Activated B cell treated with CpG ODN at 0.5 μM for 24 hours (primary cell): ENCODE measurements at regions not wholly inside any gene's neighbourhood (a gene's known extent, or its start where the extent isn't known, plus 50 kb on each side); places are given as distances from the start of the nearest gene placed in this dataset.

Experiments used
- ATAC-seq: fragments of 200-7000 bp; cut with Tn5 transposase; one replicate; pipeline ENCODE4 v1.10.0; 2021; ENCODE audit warnings: low read depth, mild to moderate bottlenecking, moderate library complexity
- CTCF ChIA-PET: fragments of 350-600 bp; sonication (Branson Sonifier 250); formaldehyde crosslinking; loops from one replicate; lab custom pipeline; 2021; ENCODE audit warnings: antibody characterized with exemption; lab: Charles Lee
- POLR2A ChIA-PET: fragments of 350-600 bp; sonication (Branson Sonifier 250); formaldehyde crosslinking; loops from one replicate; lab custom pipeline; 2021; ENCODE audit warnings: antibody characterized with exemption; lab: Charles Lee
- DNase-seq: peaks from one replicate; pipeline ENCODE4 v3.0.0; 2022
- H3K27ac Mint-ChIP-seq: one replicate; pipeline ENCODE4 v1.8.0; 2020; ENCODE audit warnings: mixed read lengths
- H3K27me3 Mint-ChIP-seq: one replicate; pipeline ENCODE4 v1.8.0; 2021; ENCODE audit warnings: mixed read lengths
- H3K36me3 Mint-ChIP-seq: one replicate; pipeline ENCODE4 v1.8.0; 2021; ENCODE audit warnings: low read depth, mixed read lengths
- H3K4me1 Mint-ChIP-seq: one replicate; pipeline ENCODE4 v1.8.0; 2021; ENCODE audit warnings: mixed read lengths
- H3K4me3 Mint-ChIP-seq: one replicate; pipeline ENCODE4 v1.8.0; 2020; ENCODE audit warnings: mild to moderate bottlenecking, mixed read lengths
- H3K9me3 Mint-ChIP-seq: one replicate; pipeline ENCODE4 v1.8.0; 2020; ENCODE audit warnings: mixed read lengths
- CTCF ChIP-seq: fragments of 200-600 bp; IDR thresholded peaks from one replicate; pipeline ENCODE4 v1.8.0; 2022; ENCODE audit warnings: antibody characterized with exemption, mild to moderate bottlenecking
- intact Hi-C: fragments of 100-400 bp; cut with micrococcal nuclease; formaldehyde crosslinking; loops from one replicate; pipeline ENCODE4 v1.15.1; 2024

DNA sequence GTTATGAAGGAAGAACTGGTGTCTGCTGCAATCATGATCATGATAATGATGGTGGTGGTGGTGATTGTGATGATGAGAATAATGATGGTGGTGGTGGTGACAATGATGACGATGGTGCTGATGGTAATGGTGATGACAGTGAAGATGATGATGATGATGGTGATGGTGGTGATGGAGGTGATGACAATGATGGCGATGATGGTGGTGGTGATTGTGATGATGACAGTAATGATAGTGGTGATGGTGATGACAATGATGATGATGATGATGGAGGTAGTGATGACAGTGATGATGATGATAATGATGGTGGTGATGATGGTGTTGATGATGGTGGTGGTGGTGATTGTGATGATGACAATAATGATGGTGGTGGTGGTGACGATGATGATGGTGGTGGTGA lies 52.8 kb upstream of the ANO1 start:
- no peaks in the 10 kb centered on the region for H3K36me3 Mint-ChIP-seq
- no peak overlapping the region for H3K4me3 Mint-ChIP-seq
- intact Hi-C loops = no loop called here
- H3K4me1 Mint-ChIP-seq = no peaks in the 10 kb centered on the region
- no peak for DNase-seq
- ChIA-PET POLR2A (no interaction called here), CTCF (no interaction called here)
- no peaks in the 10 kb centered on the region for H3K27me3 Mint-ChIP-seq
- TF ChIP-seq CTCF = no peak
- ATAC-seq = no peak
- no peak overlapping the region for H3K27ac Mint-ChIP-seq
- no peaks in the 10 kb centered on the region for H3K9me3 Mint-ChIP-seq

GRCh38 chr11:70026012-70026411 lies 52.1 kb upstream of the ANO1 start:
- no peaks in the 10 kb centered on the region for H3K27me3 Mint-ChIP-seq
- ChIA-PET POLR2A (no interaction called here), CTCF (no interaction called here)
- no peaks in the 10 kb centered on the region for H3K4me1 Mint-ChIP-seq
- no peaks in the 10 kb centered on the region for H3K9me3 Mint-ChIP-seq
- H3K4me3 Mint-ChIP-seq = no peak overlapping the region
- no peaks in the 10 kb centered on the region for H3K36me3 Mint-ChIP-seq
- TF ChIP-seq CTCF = no peak
- DNase-seq = no peak
- intact Hi-C loops = no loop called here
- no peak for ATAC-seq
- no peak overlapping the region for H3K27ac Mint-ChIP-seq

- no peak for TF ChIP-seq CTCF
- Mint-ChIP-seq H3K36me3 (no peaks in the 10 kb centered on the region), H3K4me3 (no peak overlapping the region), H3K9me3 (no peaks in the 10 kb centered on the region), H3K27me3 (peaks cover under 1% of the 10 kb centered on the region), H3K4me1 (no peaks in the 10 kb centered on the region), H3K27ac (no peak overlapping the region)
- POLR2A ChIA-PET = no interaction called here
- intact Hi-C loops = no loop called here
- CTCF ChIA-PET = no interaction called here
- ATAC-seq (no peak), DNase-seq (no peak)
Measured at GRCh38 chr11:70026726-70027125, 51.4 kb upstream of the ANO1 start.

DNA sequence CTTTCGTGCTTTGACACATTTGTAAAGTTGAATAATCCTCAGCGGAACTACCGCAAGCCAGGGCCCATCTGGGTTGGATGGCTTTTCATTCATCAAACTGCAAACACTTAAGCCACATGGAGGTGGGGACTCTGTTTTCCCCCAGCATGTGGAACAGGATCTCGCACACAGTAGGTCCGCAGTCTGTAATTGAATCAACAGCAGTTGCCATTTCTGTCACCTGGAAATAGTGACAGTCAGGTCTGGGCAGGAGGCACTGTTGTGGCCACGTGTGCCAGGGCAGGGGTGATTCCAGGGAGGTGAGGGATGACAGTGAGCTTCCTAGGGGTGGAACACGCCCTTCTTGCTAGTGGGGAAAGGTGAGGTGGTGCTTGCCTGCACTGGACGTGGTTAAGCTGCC lies 50.7 kb upstream of the ANO1 start:
- ChIA-PET CTCF (no interaction called here), POLR2A (no interaction called here)
- H3K4me3 Mint-ChIP-seq = no peak overlapping the region
- peaks cover 6% of the 10 kb centered on the region for H3K27me3 Mint-ChIP-seq
- H3K9me3 Mint-ChIP-seq = no peaks in the 10 kb centered on the region
- no peak for ATAC-seq
- H3K4me1 Mint-ChIP-seq = no peaks in the 10 kb centered on the region
- no peaks in the 10 kb centered on the region for H3K36me3 Mint-ChIP-seq
- intact Hi-C loops = no loop called here
- no peak for DNase-seq
- no peak for TF ChIP-seq CTCF
- no peak overlapping the region for H3K27ac Mint-ChIP-seq

DNA sequence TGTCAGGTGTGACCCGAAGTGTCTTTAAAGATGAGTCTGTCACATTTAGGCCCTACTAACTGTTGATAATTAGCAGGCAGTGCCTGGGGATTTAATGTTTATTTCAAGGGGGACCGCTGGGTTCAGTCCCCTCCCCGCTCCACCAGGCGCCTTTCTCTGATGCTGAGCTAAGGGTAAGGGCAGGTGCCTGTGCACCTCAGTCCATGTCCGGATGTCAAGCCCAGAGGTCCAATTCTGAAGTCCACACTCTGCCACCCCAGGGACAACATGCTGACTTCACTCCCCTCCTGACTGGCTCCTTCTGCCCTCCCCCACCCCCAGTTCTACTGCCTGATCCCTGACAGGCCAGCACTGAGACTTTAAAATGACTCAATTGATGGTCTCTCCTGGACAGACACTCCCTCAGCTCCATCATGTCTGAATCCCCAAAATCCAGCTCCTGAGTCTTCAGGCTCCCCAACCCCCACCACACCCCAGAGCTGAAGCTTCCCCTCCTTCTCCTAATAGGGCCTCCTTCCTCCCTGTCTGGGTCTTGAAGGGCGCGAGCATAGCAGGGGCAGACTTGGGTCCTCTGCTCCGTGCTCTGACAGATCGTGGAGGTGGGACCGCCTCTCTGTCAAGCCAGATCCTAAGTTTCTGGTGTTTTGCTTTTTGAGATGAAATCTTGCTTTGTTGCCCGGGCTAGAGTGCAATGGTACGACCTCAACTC lies 49.8 kb upstream of the ANO1 start:
- Mint-ChIP-seq H3K27me3 (peaks cover 6% of the 10 kb centered on the region), H3K36me3 (no peaks in the 10 kb centered on the region), H3K4me3 (no peak overlapping the region), H3K27ac (no peak overlapping the region), H3K9me3 (no peaks in the 10 kb centered on the region), H3K4me1 (no peaks in the 10 kb centered on the region)
- intact Hi-C loops = no loop called here
- ATAC-seq (no peak), DNase-seq (no peak)
- TF ChIP-seq CTCF = no peak
- CTCF ChIA-PET = no interaction called here
- POLR2A ChIA-PET = no interaction called here
